ENCODE measurements at regions not wholly inside any gene's neighbourhood (a gene's known extent, or its start where the extent isn't known, plus 50 kb on each side); places are given as distances from the start of the nearest gene placed in this dataset.

DNA sequence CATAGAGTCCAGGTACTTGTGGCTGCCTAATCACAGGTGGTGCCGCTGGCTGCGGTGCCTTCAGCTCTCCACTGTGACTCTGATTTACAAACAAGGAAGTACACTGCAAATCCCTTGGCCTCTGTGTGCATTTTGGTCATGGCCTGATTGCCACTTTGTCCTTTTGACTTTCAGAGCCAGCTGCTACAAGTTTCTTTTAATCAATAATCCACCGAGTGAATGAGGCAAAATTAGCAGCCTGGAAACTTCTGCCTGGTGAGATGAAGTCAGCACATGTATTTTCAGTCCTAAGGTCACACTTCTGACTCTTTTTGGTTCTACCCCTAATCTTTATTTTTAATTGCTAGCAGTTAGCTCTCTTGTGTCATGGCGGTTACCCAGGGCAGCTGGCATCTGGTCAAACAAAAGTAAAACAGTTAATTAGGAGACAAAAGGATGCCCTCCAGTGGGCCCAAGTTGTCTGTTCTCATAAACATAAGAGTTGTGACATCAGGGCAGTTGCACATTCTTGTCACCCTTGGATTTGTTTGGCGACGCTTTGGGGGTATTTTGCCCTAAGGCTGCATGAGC, 62.3 kb upstream of the LNX1 start:
- Mint-ChIP-seq H3K27ac (peak overlapping the region; percentile 36), H3K4me1 (ENCODE audit: unreplicated experiment) (peaks cover 24% of the 10 kb centered on the region), H3K9me3 (no peaks in the 10 kb centered on the region), H3K4me3 (no peak overlapping the region), H3K27me3 (peaks cover 7% of the 10 kb centered on the region), H3K36me3 (no peaks in the 10 kb centered on the region)
- no peak for TF ChIP-seq CTCF (conservative IDR thresholded peaks at IDR 0.05)
- DNase-seq (ENCODE audit: extremely low spot score, unreplicated experiment) = no peak

- peaks cover 19% of the 10 kb centered on the region for H3K4me1 Mint-ChIP-seq (ENCODE audit: unreplicated experiment)
These were observed 60.0 kb upstream of the LNX1 start for GRCh38 chr4:53651156-53651735.

GRCh38 chr4:53649357-53649756, 58.1 kb upstream of the LNX1 start:
- TF ChIP-seq CTCF (conservative IDR thresholded peaks at IDR 0.05) = no peak
- Mint-ChIP-seq H3K4me1 (ENCODE audit: unreplicated experiment) (peaks cover 24% of the 10 kb centered on the region), H3K27ac (no peak overlapping the region), H3K27me3 (peaks cover 6% of the 10 kb centered on the region), H3K9me3 (no peaks in the 10 kb centered on the region), H3K4me3 (no peak overlapping the region), H3K36me3 (no peaks in the 10 kb centered on the region)
- DNase-seq (ENCODE audit: extremely low spot score, unreplicated experiment) = no peak

More at GRCh38 chr4:53651156-53651735, 60.0 kb upstream of the LNX1 start:
- DNase-seq (ENCODE audit: extremely low spot score, unreplicated experiment) = no peak
- no peak for TF ChIP-seq CTCF (conservative IDR thresholded peaks at IDR 0.05)
- Mint-ChIP-seq H3K4me3 (no peak overlapping the region), H3K27me3 (peaks cover 7% of the 10 kb centered on the region), H3K36me3 (no peaks in the 10 kb centered on the region), H3K27ac (no peak overlapping the region), H3K9me3 (no peaks in the 10 kb centered on the region)

DNA sequence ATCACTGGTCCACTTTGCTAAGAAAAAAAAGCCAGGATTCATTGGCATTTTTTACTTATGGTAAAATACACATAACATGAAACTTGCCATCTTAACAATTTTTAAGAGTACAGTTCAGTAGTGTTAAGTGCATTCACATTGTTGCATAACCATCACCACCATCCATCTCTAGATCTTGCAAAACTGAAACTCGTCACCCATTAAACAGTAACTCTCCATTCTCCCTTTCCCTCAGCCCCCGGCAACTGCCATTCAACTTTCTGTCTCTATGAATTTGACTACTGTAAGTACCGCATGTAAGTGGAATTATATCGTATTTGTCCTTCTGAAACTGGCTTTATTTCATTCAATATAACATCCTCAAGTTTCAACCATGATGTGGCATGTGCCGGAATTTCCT, 56.3 kb upstream of the LNX1 start:
- H3K9me3 Mint-ChIP-seq = no peaks in the 10 kb centered on the region
- H3K4me1 Mint-ChIP-seq (ENCODE audit: unreplicated experiment) = peaks cover 16% of the 10 kb centered on the region
- no peak for DNase-seq (ENCODE audit: extremely low spot score, unreplicated experiment)
- no peak overlapping the region for H3K27ac Mint-ChIP-seq
- no peak for TF ChIP-seq CTCF (conservative IDR thresholded peaks at IDR 0.05)
- peaks cover 6% of the 10 kb centered on the region for H3K27me3 Mint-ChIP-seq
- H3K36me3 Mint-ChIP-seq = no peaks in the 10 kb centered on the region
- H3K4me3 Mint-ChIP-seq = no peak overlapping the region

DNA sequence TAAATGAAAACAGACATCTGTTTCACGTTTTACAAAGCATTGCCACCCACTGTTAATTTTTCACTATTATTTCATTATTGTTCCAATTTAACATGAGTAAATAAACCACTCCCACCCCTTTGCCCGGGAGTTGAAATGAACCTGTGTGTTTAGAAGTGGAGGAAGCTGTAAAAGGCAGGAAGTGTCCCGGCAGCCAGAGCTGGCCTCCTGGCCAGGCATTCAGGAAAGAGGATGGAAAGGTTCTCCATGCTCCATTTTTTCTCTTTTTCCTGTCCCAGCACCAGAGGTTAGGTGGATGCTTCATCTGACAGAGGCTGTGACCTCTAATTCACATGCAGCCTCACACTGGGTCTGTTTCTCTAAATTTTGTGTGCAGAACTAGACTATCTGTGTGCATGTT, 55.5 kb upstream of the LNX1 start:
- Mint-ChIP-seq H3K36me3 (no peaks in the 10 kb centered on the region), H3K4me1 (ENCODE audit: unreplicated experiment) (peaks cover 16% of the 10 kb centered on the region), H3K4me3 (no peak overlapping the region), H3K9me3 (no peaks in the 10 kb centered on the region), H3K27ac (no peak overlapping the region), H3K27me3 (peaks cover 6% of the 10 kb centered on the region)
- no peak for DNase-seq (ENCODE audit: extremely low spot score, unreplicated experiment)
- TF ChIP-seq CTCF (conservative IDR thresholded peaks at IDR 0.05) = no peak
